H1 (cell line): ENCODE measurements at regions not wholly inside any gene's neighbourhood (a gene's known extent, or its start where the extent isn't known, plus 50 kb on each side); places are given as distances from the start of the nearest gene placed in this dataset.

Source experiments
- CTCF ChIA-PET: fragments of 300-600 bp; sonication (Branson Sonifier 250); formaldehyde crosslinking; loops from one replicate; lab custom pipeline; 2021; ENCODE audit not compliant: partially characterized antibody; lab: Charles Lee
- POLR2A ChIA-PET: fragments of 300-600 bp; sonication (Branson Sonifier 250); formaldehyde crosslinking; loops from one replicate; lab custom pipeline; 2021; ENCODE audit warnings: inconsistent platforms; ENCODE audit not compliant: partially characterized antibody; lab: Charles Lee
- DNase-seq, 2 experiments: peaks; one replicate each; pipeline versions ENCODE4 v3.0.0 to v3.0.0-alpha.2; 2010 to 2022; ENCODE audit warnings: low spot score in 2 of 2, low read depth in 1 of 2, mixed read lengths in 1 of 2
- FAIRE-seq: peaks from 2 replicates; lab custom pipeline; 2011; peaks lifted over from hg19 to GRCh38; lab: Jason Lieb, UNC
- H2AFZ ChIP-seq: 2 replicates; pipeline ENCODE4 v1.8.1; 2012; ENCODE audit warnings: low read length, inconsistent platforms
- H2AK5ac ChIP-seq: 2 replicates; pipeline ENCODE4 v1.6.1; 2013; ENCODE audit warnings: low read depth, low read length
- H2BK120ac ChIP-seq: replicated peaks from 2 replicates; pipeline ENCODE3; 2013; ENCODE audit warnings: low read depth, low read length, inconsistent platforms
- H2BK12ac ChIP-seq: 2 replicates; pipeline ENCODE4 v1.6.1; 2013; ENCODE audit warnings: low read depth, low read length
- H2BK15ac ChIP-seq: 2 replicates; pipeline ENCODE4 v1.6.1; 2013; ENCODE audit warnings: low read length
- H2BK20ac ChIP-seq: 2 replicates; pipeline ENCODE4 v1.6.1; 2013; ENCODE audit warnings: low read length
- H2BK5ac ChIP-seq: 2 replicates; pipeline ENCODE4 v1.6.1; 2013; ENCODE audit warnings: low read depth, low read length
- H3K14ac ChIP-seq: 2 replicates; pipeline ENCODE4 v1.6.1; 2013; ENCODE audit warnings: inconsistent platforms; ENCODE audit not compliant: insufficient read length
- H3K18ac ChIP-seq: 2 replicates; pipeline ENCODE4 v1.6.1; 2013; ENCODE audit warnings: low read length; ENCODE audit errors: extremely low read depth
- H3K23ac ChIP-seq: 2 replicates; pipeline ENCODE4 v1.6.1; 2013; ENCODE audit warnings: inconsistent platforms; ENCODE audit not compliant: insufficient read length
- H3K23me2 ChIP-seq: 2 replicates; pipeline ENCODE4 v1.6.1; 2013; ENCODE audit warnings: low read depth, low read length
- H3K27ac ChIP-seq: 2 replicates; pipeline ENCODE4 v1.6.1; 2011; ENCODE audit warnings: low read depth, low read length, inconsistent platforms
- H3K27me3 ChIP-seq, 4 experiments: replicated peaks in 1 of 4; 1 replicate in 1 of 4; 2 replicates in 3 of 4; pipeline versions ENCODE4 v1.6.1 to v1.8.1; 2011 to 2013; ENCODE audit warnings: low read length in 3 of 4, mild to moderate bottlenecking in 3 of 4, inconsistent platforms in 2 of 4, mixed read lengths in 2 of 4, moderate library complexity in 1 of 4; ENCODE audit not compliant: control insufficient read depth in 3 of 4, insufficient read depth in 3 of 4; ENCODE audit errors: extremely low read depth in 1 of 4
- H3K36me3 ChIP-seq, 4 experiments: 2 replicates each; pipeline versions ENCODE4 v1.6.1 to v1.8.1; 2011 to 2013; ENCODE audit warnings: mild to moderate bottlenecking in 4 of 4, low read length in 3 of 4, moderate library complexity in 2 of 4, control low read depth in 1 of 4, inconsistent platforms in 1 of 4; ENCODE audit not compliant: insufficient read depth in 4 of 4, control insufficient read depth in 2 of 4
- H3K4ac ChIP-seq: replicated peaks from 2 replicates; pipeline ENCODE3; 2013; ENCODE audit warnings: low read length, low read depth, mixed read lengths, inconsistent platforms; ENCODE audit not compliant: insufficient read length
- H3K4me1 ChIP-seq, 4 experiments: replicated peaks in 1 of 4; 1 replicate in 1 of 4; 2 replicates in 3 of 4; pipeline versions ENCODE4 v1.6.1 to v1.8.1; 2011 to 2013; ENCODE audit warnings: low read length in 3 of 4, inconsistent platforms in 2 of 4, mixed read lengths in 1 of 4; ENCODE audit not compliant: insufficient read depth in 4 of 4, control insufficient read depth in 3 of 4
- H3K4me2 ChIP-seq, 2 experiments: 2 replicates each; pipeline versions ENCODE4 v1.6.1 to v1.8.1; 2011 to 2013; ENCODE audit warnings: low read depth in 2 of 2, low read length in 2 of 2, control low read depth in 1 of 2, inconsistent platforms in 1 of 2, mild to moderate bottlenecking in 1 of 2; ENCODE audit not compliant: insufficient read depth in 1 of 2
- H3K4me3 ChIP-seq, 4 experiments: fragments of 200-600, 300-600 bp in 1 of 4; sonication (generic), shearing (Covaris generic), sonication (Bioruptor Twin) in 1 of 4; 2 replicates each; pipeline versions ENCODE4 v1.5.1 to v1.8.1; 2011 to 2016; ENCODE audit warnings: low read length in 4 of 4, low read depth in 3 of 4, control low read depth in 2 of 4, inconsistent platforms in 2 of 4, mild to moderate bottlenecking in 2 of 4, mixed read lengths in 1 of 4, moderate library complexity in 1 of 4; ENCODE audit not compliant: insufficient read depth in 2 of 4; ENCODE audit errors: extremely low read depth in 1 of 4
- H3K56ac ChIP-seq: replicated peaks from 2 replicates; pipeline ENCODE3; 2013; ENCODE audit warnings: low read depth, mild to moderate bottlenecking, mixed read lengths, low read length, inconsistent platforms; ENCODE audit not compliant: insufficient read length
- H3K79me1 ChIP-seq: 2 replicates; pipeline ENCODE4 v1.6.1; 2013; ENCODE audit warnings: low read depth, low read length, control low read depth
- H3K79me2 ChIP-seq, 2 experiments: 2 replicates each; pipeline versions ENCODE4 v1.6.1 to v1.8.1; 2012 to 2013; ENCODE audit warnings: low read length in 2 of 2, mild to moderate bottlenecking in 2 of 2, inconsistent platforms in 1 of 2; ENCODE audit not compliant: insufficient read depth in 2 of 2, control insufficient read depth in 1 of 2
- H3K9ac ChIP-seq, 4 experiments: replicated peaks in 1 of 4; 1 replicate in 1 of 4; 2 replicates in 3 of 4; pipeline versions ENCODE4 v1.6.1 to v1.8.1; 2011 to 2013; ENCODE audit warnings: low read depth in 3 of 4, low read length in 3 of 4, control low read depth in 2 of 4, mild to moderate bottlenecking in 2 of 4, moderate library complexity in 2 of 4, inconsistent platforms in 1 of 4; ENCODE audit errors: extremely low read depth in 1 of 4
- H3K9me3 ChIP-seq, 2 experiments: 2 replicates each; pipeline versions ENCODE4 v1.6.1 to v1.8.1; 2012 to 2013; ENCODE audit warnings: mild to moderate bottlenecking in 2 of 2, moderate library complexity in 2 of 2, control low read depth in 1 of 2, inconsistent platforms in 1 of 2, low read depth in 1 of 2, low read length in 1 of 2, mixed read lengths in 1 of 2; ENCODE audit not compliant: insufficient read depth in 2 of 2
- H4K20me1 ChIP-seq, 2 experiments: replicated peaks in 1 of 2; 2 replicates each; pipeline versions ENCODE3 to v1.8.1; 2011 to 2013; ENCODE audit warnings: inconsistent platforms in 2 of 2, low read length in 2 of 2, mild to moderate bottlenecking in 1 of 2; ENCODE audit not compliant: insufficient read depth in 2 of 2, control insufficient read depth in 1 of 2
- H4K5ac ChIP-seq: 2 replicates; pipeline ENCODE4 v1.6.1; 2013; ENCODE audit warnings: low read length, low read depth, mixed read lengths, inconsistent platforms; ENCODE audit not compliant: insufficient read length
- H4K8ac ChIP-seq: 2 replicates; pipeline ENCODE4 v1.8.0; 2013; ENCODE audit warnings: mild to moderate bottlenecking, moderate library complexity, low read length, inconsistent platforms; ENCODE audit not compliant: insufficient read depth; ENCODE audit errors: extremely low read depth
- H4K91ac ChIP-seq: replicated peaks from 2 replicates; pipeline ENCODE3; 2013; ENCODE audit warnings: low read length, mixed read lengths, inconsistent platforms; ENCODE audit not compliant: insufficient read length
- CBX5 ChIP-seq: fragments of 300-800, 300-1000 bp; sonication (generic); IDR thresholded peaks from 2 replicates; pipeline ENCODE4 v1.7.1; 2016; ENCODE audit warnings: antibody characterized with exemption, low read length, low read depth
- E2F6 ChIP-seq: IDR thresholded peaks from 2 replicates; pipeline ENCODE4 v1.6.1; 2012; ENCODE audit warnings: inconsistent platforms
- FOSL1 ChIP-seq: IDR thresholded peaks from 2 replicates; pipeline ENCODE4 v1.6.1; 2011; ENCODE audit warnings: mild to moderate bottlenecking, low read depth, low read length, moderate library complexity; ENCODE audit not compliant: insufficient read depth
- POLR2AphosphoS5 ChIP-seq: IDR thresholded peaks from 2 replicates; pipeline ENCODE4 v1.6.1; 2011; ENCODE audit warnings: low read depth, low read length
- RAD21 ChIP-seq, 2 experiments: IDR thresholded peaks in 1 of 2; conservative IDR thresholded peaks in 1 of 2; 2 replicates each; pipeline ENCODE4 v1.6.1; 2011; ENCODE audit warnings: low read depth in 2 of 2, low read length in 2 of 2, improper control_type of control experiment in 1 of 2, inconsistent platforms in 1 of 2, mild to moderate bottlenecking in 1 of 2, moderate library complexity in 1 of 2
- SIN3A ChIP-seq, 2 experiments: IDR thresholded peaks in 1 of 2; conservative IDR thresholded peaks in 1 of 2; 2 replicates each; pipeline ENCODE4 v1.6.1; 2011 to 2012; ENCODE audit warnings: low read length in 2 of 2, improper control_type of control experiment in 1 of 2, low read depth in 1 of 2, mild to moderate bottlenecking in 1 of 2
- SIRT6 ChIP-seq: IDR thresholded peaks from one replicate; pipeline ENCODE4 v1.7.1; 2012; ENCODE audit warnings: low read length, inconsistent platforms
- SUZ12 ChIP-seq: fragments of 200-600 bp; sonication (generic); IDR thresholded peaks from 2 replicates; pipeline ENCODE4 v1.6.1; 2012; ENCODE audit warnings: mild to moderate bottlenecking, inconsistent platforms, low read length, moderate library complexity, mixed read lengths

DNA sequence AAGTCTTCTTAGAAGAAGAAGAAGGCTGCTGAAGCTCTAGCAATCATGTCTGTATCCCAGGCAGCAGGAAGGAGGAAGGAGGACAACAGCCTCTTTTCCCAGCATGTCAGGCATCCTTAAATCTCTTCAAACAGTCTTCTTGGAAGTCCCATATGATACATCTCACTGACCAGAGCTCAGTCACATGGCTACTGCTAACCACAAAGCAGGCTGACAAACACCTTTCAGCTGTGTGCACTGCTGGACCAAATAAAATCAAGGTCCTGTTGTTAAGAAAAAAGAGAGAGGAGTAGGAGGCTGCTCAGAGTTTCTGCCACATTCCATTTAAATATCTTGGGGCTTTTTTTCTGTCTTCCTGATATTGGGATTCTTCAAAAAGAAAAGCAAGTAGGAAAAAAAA is 203.4 kb upstream of the PELI2 start:
- H3K27ac ChIP-seq = no peak overlapping the region
- no peak for TF ChIP-seq SUZ12
- TF ChIP-seq SIN3A (conservative IDR thresholded peaks at IDR 0.05 in 1 of 2, IDR thresholded peaks at IDR 0.05 in 1 of 2; ENCODE audit: low read depth in 1 of 2, low read length in 2 of 2) = no peak
- no peak for TF ChIP-seq E2F6
- TF ChIP-seq RAD21 (IDR thresholded peaks at IDR 0.05 in 1 of 2, conservative IDR thresholded peaks at IDR 0.05 in 1 of 2; ENCODE audit: low read depth in 2 of 2, low read length in 2 of 2) = no peak
- TF ChIP-seq SIRT6 = no peak
- no peak for TF ChIP-seq CBX5
- no peak for TF ChIP-seq POLR2AphosphoS5
- no peak for TF ChIP-seq FOSL1

More for the DNA sequence above, 203.4 kb upstream of the PELI2 start:
- peaks cover 0 to 3% (median 1%) of the 10 kb centered on the region in 4 experiments; a peak in 1 of 7 replicates for H3K4me1 ChIP-seq
- no peak overlapping the region for H2BK120ac ChIP-seq
- no peaks in the 10 kb centered on the region for H3K27me3 ChIP-seq
- H4K91ac ChIP-seq = no peak overlapping the region
- H2AFZ ChIP-seq = no peak overlapping the region
- H2AK5ac ChIP-seq = no peak overlapping the region
- H3K36me3 ChIP-seq = no peaks in the 10 kb centered on the region
- H3K4me2 ChIP-seq = no peak overlapping the region
- CTCF ChIA-PET = interaction anchor here (1.1 kb wide), 1 partner anchor 43 kb away, joined by 3 read pairs; no protein-coding TSS in a partner anchor
- H2BK5ac ChIP-seq = no peak overlapping the region
- no peak overlapping the region for H3K4ac ChIP-seq
- no peaks in the 10 kb centered on the region for H3K9me3 ChIP-seq
- H3K14ac ChIP-seq = no peak overlapping the region
- H3K23ac ChIP-seq = no peak overlapping the region
- H3K79me1 ChIP-seq = no peaks in the 10 kb centered on the region
- no peak overlapping the region for H2BK12ac ChIP-seq
- no peak overlapping the region for H3K4me3 ChIP-seq
- POLR2A ChIA-PET = interaction anchor here (1.4 kb wide), 1 partner anchor 163 kb away, joined by 3 read pairs; no protein-coding TSS in a partner anchor
- H4K5ac ChIP-seq = no peak overlapping the region
- no peak overlapping the region for H2BK20ac ChIP-seq
- no peak overlapping the region for H3K9ac ChIP-seq
- no peak overlapping the region for H4K8ac ChIP-seq
- no peaks in the 10 kb centered on the region for H3K79me2 ChIP-seq
- FAIRE-seq = no peak
- H3K56ac ChIP-seq = no peak overlapping the region
- DNase-seq = no peak
- no peaks in the 10 kb centered on the region for H3K23me2 ChIP-seq
- H4K20me1 ChIP-seq = no peaks in the 10 kb centered on the region
- H2BK15ac ChIP-seq = no peak overlapping the region
- no peak overlapping the region for H3K18ac ChIP-seq
